GM18508 (cell line): ENCODE measurements at regions not wholly inside any gene's neighbourhood (a gene's known extent, or its start where the extent isn't known, plus 50 kb on each side); places are given as distances from the start of the nearest gene placed in this dataset.

ENCODE experiments used
- ATAC-seq: cut with Tn5 transposase; IDR thresholded peaks from one replicate; pipeline ENCODE4 v1.9.1; 2021; ENCODE audit warnings: moderate number of reproducible peaks; ENCODE audit not compliant: insufficient read depth, unreplicated experiment

DNA sequence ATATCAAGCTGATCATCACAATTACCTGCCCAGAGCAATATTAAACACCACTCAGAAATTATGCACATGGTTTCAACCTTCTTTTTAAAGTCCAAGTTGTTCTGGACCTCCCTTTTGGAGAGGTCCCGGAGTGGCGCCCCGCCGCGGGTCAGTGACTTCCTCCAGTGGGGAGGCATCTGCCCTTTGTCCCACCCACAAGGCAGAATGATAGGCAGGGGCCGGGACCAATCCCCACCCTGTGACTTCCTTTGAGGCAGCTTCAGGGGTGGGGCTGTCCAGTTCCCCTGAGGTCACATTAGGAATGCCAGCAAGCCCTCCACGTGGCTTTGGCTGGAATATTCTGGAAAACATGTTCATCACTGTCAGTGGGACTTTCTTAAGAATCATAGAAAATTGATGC, 207.0 kb downstream of the ANKRD60 start:
- ATAC-seq: no peak

GRCh38 chr20:58020656-58021454, 207.6 kb downstream of the ANKRD60 start:
- ATAC-seq: no peak

- ATAC-seq: no peak
Observed at GRCh38 chr20:58019850-58020625, 208.4 kb downstream of the ANKRD60 start.

GRCh38 chr20:58019027-58019849, 209.2 kb downstream of the ANKRD60 start:
- ATAC-seq: no peak

DNA sequence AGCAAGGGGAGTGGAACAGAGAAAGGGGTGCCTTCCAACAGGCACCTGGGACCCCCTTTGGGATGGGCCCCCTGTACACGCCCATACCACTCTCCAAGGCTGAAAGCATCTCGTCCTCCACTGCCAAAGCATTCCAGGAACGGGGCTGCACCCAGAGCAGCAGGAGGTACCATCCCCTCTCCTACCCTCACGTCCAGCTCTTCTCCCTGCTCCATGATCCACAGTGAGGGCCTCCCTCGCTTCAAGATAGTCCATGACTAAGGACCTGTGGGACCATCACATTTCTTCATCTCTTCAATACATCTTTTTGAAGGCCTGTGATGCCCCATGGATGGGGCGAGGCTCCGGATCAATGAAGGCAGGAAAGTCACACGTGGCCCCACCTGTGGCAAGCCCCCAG, 209.9 kb downstream of the ANKRD60 start:
- no peak for ATAC-seq

- no peak for ATAC-seq
Observed at GRCh38 chr20:58017970-58018530, 210.4 kb downstream of the ANKRD60 start.

DNA sequence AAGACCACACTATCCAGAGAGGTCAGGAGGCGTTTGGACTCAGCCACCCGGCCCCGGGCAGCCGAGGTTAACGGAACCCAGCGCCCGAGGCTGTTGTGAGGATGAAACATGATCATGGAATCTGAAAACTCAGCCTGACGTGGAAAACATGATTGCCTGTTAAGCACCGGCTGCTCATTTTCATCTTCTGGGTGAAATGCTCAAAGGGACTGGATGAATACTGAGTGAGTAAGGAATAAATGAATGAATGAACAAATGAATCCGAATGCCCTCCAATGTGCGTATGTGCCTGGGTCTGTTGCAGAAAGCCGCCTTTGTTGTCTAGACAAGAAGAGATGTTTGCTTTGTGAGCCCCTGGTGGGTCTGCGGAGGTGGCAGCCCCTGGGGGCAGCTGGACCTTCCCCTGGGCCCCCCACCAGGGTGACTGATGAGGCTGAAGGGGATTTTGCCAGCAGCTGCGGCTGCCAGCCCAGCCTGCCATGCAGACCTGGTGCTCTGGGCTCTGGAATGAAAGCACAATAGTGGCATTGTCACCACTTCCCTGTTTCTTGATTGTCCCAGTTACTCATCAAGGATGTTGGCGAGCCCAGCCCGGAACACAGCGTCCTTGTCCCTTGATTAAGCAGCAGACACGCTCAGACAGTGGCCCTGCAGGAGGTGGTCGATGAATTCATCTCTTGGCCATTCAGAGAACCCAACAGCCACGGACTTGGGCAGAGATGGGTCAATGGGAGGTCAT, 211.1 kb downstream of the ANKRD60 start:
- ATAC-seq: no peak

DNA sequence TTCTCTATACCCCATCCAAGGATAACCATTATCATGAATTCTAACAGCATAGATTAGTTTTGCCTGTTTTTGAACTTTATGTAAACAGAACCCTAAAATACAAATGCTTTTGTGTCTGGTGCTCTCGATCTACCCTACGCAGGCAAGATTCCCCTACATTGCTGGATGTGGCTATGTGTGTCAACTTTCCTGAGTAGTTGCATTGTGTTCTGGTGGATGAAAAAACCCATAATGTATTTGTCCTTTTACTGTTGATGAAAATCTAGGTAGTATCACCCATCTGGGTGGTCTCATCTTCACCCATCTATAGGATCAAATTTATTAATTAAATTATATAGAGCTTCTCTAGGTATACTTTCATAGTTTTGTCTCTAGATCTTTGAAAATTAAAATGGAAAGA, 211.7 kb downstream of the ANKRD60 start:
- no peak for ATAC-seq

GRCh38 chr20:58014628-58015315, 213.7 kb downstream of the ANKRD60 start:
- ATAC-seq: no peak

DNA sequence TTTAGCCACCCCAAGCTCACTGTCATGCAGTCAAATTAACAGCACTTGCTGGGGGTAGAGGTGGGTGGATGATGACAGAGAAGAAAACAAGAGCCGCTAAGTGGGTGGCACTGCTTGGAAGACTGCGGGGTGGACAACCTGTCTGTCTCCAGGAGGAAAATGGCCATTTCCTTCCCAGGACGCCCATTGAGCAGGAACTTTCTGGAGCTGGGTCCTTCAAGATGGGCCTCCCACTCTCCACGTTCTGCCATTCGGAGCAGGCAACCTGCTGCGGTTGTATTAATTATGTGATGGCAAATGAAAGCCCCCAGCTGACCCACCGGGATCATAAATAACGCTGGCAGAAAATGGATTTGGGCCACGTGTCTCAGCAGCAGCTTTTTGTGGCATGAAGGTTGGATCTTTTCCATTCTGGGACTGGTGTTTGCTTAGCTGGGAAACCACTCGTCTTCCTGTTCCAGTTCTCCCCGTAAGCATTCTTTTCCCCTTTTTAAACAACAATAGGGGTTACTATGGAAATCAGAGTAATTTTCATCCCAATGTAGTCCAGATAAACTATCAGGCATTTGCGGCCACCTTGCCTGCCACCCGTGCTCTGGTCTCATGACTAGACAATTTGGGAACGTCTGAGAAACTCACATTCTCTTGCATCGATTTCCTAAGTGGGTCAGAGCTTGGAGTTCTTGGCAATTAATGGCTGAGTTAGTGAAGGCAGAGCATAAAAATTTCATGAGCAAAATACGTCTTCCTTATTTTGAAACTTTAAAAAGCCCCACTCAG, 215.5 kb downstream of the ANKRD60 start:
- ATAC-seq: no peak

DNA sequence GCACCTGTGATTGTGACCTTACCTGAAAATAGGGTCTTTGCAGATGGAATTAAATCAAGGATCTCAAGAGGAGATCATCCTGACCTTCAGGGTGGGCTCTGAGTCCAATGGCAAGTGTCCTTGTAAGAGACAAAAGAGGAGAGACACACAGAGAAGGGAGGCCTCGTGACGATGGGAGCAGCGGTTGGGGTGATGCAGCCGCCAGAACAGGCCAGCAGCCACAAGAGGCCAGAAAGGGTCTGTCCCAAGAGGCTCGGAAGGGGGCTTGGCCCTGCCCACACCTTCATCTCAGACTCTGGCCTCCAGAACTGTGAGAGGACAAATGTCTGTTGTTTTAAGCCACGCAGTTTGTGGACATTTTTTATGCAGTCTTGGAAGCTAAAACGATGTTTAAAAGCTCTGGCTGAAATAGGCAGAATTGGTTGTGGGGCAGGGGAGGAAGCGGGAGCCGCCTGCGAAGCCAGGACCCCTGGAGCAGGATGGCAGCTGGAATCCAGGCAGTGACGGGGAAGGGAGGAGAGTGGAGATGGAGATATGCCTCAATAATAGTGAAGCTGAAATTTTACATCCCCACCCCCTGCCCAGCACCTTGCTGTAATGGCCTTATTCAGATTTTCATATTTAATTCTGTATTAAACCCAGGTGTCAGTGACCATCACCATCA, 216.4 kb downstream of the ANKRD60 start:
- ATAC-seq: no peak

- ATAC-seq: no peak
Observed at GRCh38 chr20:58011106-58011946, 217.1 kb downstream of the ANKRD60 start.

- no peak for ATAC-seq
Observed at GRCh38 chr20:58010666-58011065, 217.8 kb downstream of the ANKRD60 start.

GRCh38 chr20:58010186-58010585, 218.3 kb downstream of the ANKRD60 start:
- ATAC-seq: no peak

- no peak for ATAC-seq
Observed at GRCh38 chr20:58008866-58009265, 219.6 kb downstream of the ANKRD60 start.

DNA sequence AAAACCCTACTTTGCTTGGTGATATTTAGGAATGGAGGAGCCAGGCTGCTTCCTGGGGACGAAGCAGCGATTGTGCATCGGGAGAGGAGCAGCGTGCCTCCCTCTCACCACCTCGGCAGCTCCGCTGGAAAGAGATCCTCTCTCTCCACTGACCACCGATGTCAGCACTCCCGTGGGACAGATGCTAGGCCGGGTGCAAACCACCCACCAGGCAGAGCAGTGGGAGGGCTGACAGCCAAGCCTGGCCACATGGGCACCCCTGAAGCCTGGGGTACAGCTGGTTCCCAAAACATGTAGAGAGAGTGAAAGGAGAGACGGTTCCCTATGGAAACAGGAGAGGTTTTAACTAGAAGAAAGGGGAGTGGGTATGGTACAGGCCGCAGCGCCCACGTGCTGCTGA, 220.0 kb downstream of the ANKRD60 start:
- ATAC-seq: no peak

DNA sequence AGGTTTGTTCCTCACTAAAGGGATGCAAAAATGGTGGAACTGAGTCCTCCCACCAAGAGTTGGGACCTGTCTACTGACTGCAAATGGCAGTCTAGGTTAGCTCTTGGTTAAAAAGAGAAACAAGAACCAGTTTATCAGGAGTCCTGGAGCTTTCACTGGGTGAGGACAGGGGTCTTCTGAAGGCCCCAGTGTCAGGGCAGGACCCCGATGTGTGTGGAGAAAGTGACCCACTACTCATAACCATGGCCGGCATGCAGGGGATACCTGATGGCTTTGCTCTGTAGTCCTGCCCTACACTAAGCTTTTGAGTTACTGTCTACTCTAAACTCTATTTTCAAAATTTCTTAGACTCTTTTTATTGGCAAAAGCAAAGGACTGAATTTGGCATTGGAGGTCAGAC, 220.5 kb downstream of the ANKRD60 start:
- ATAC-seq: no peak
